ENCODE measurements at regions not wholly inside any gene's neighbourhood (a gene's known extent, or its start where the extent isn't known, plus 50 kb on each side); places are given as distances from the start of the nearest gene placed in this dataset.
A peak's percentile ranks its signal among the peaks of the same experiment; 100 is the strongest.

DNA sequence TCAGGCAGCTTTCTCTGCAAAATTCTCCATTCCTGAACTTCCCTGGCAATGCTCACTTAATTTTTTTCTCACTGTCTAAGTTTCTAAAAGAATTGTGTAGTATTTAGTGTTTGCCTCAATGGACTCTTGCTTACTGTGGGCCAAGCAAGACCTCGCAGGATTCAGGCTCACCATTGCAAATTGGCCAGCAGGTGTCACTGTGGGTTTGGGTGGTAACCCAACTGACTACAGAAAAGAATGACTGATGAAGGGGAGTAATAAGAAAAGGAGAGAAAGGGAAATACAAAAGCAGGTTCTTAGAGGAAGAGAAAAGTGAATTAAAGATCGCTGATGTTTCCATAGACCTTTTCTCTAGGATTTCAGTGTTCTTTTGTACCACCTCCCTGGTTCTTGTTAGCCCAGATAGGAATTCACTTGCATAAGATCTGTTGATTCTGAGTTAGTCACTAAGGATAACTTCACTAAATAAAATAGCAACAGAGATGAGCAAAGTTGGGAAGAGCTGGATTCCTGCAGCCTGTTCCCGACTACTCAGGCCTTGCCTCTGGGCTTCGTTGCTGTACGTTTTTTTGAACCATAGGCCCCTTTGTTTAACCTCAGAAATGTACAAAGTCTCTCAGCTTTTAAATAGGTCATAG is 386.5 kb upstream of the DDHD1 start:
- no peaks in the 10 kb centered on the region for H3K9me3 ChIP-seq (ENCODE audit: control insufficient read depth, insufficient read depth, low read length)
- no peak overlapping the region for H3K4me3 ChIP-seq (ENCODE audit: low read depth, low read length)
- DNase-seq (ENCODE audit: low read depth, low spot score), result peak; percentile 70
- TF ChIP-seq, protein P1, sequence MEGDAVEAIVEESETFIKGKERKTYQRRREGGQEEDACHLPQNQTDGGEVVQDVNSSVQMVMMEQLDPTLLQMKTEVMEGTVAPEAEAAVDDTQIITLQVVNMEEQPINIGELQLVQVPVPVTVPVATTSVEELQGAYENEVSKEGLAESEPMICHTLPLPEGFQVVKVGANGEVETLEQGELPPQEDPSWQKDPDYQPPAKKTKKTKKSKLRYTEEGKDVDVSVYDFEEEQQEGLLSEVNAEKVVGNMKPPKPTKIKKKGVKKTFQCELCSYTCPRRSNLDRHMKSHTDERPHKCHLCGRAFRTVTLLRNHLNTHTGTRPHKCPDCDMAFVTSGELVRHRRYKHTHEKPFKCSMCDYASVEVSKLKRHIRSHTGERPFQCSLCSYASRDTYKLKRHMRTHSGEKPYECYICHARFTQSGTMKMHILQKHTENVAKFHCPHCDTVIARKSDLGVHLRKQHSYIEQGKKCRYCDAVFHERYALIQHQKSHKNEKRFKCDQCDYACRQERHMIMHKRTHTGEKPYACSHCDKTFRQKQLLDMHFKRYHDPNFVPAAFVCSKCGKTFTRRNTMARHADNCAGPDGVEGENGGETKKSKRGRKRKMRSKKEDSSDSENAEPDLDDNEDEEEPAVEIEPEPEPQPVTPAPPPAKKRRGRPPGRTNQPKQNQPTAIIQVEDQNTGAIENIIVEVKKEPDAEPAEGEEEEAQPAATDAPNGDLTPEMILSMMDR (IDR thresholded peaks at IDR 0.05; ENCODE audit: low read depth, low read length), result peak; percentile 92
- no peaks in the 10 kb centered on the region for H3K27me3 ChIP-seq (ENCODE audit: control insufficient read depth, insufficient read depth, low read length)
- ChIA-PET POLR2A (interaction anchor here (1.0 kb wide), 1 partner anchor 38 kb away, joined by 3 read pairs; no protein-coding TSS in a partner anchor), CTCF (interaction anchor here (0.5 to 5.3 kb wide), 37 partner anchors 9 to 1365 kb away, joined by 3 to 68 read pairs (median 4); no protein-coding TSS in a partner anchor)
- no peak overlapping the region for H3K27ac ChIP-seq (ENCODE audit: low read depth, low read length)

- CTCF ChIA-PET, result interaction anchor here (0.6 to 5.3 kb wide), 32 partner anchors 8 to 810 kb away, joined by 3 to 68 read pairs (median 5); no protein-coding TSS in a partner anchor
- Histone ChIP-seq H3K9me3 (ENCODE audit: control insufficient read depth, insufficient read depth, low read length) (no peaks in the 10 kb centered on the region), H3K27ac (ENCODE audit: low read depth, low read length) (peak overlapping the region; percentile 65), H3K27me3 (ENCODE audit: control insufficient read depth, insufficient read depth, low read length) (no peaks in the 10 kb centered on the region), H3K4me3 (ENCODE audit: low read depth, low read length) (no peak overlapping the region)
- POLR2A ChIA-PET, result interaction anchor here (0.6 to 2.4 kb wide), 17 partner anchors 10 to 1469 kb away, joined by 3 to 30 read pairs (median 7); partner anchors contain the start of gene NID2
- TF ChIP-seq, protein P1 (IDR thresholded peaks at IDR 0.05; ENCODE audit: low read depth, low read length), result no peak
- DNase-seq (ENCODE audit: low read depth, low spot score), result peak; percentile 56
Measured at GRCh38 chr14:53538316-53538881, 385.3 kb upstream of the DDHD1 start.

- ChIA-PET POLR2A (interaction anchor here (0.6 to 2.4 kb wide), 18 partner anchors 10 to 1469 kb away, joined by 3 to 30 read pairs (median 6); partner anchors contain the start of gene NID2), CTCF (interaction anchor here (0.6 to 5.3 kb wide), 25 partner anchors 9 to 811 kb away, joined by 3 to 68 read pairs (median 5); no protein-coding TSS in a partner anchor)
- peak; percentile 53 for DNase-seq (ENCODE audit: low read depth, low spot score)
- no peaks in the 10 kb centered on the region for H3K9me3 ChIP-seq (ENCODE audit: control insufficient read depth, insufficient read depth, low read length)
- TF ChIP-seq, protein P1 (IDR thresholded peaks at IDR 0.05; ENCODE audit: low read depth, low read length), result peak; percentile 25; the same call in 1 of the 2 replicates
- peak overlapping the region; percentile 65 for H3K27ac ChIP-seq (ENCODE audit: low read depth, low read length)
- no peaks in the 10 kb centered on the region for H3K27me3 ChIP-seq (ENCODE audit: control insufficient read depth, insufficient read depth, low read length)
- no peak overlapping the region for H3K4me3 ChIP-seq (ENCODE audit: low read depth, low read length)
Measured at GRCh38 chr14:53537422-53538315, 384.5 kb upstream of the DDHD1 start.

- no peak for DNase-seq (ENCODE audit: low read depth, low spot score)
- Histone ChIP-seq H3K27me3 (ENCODE audit: control insufficient read depth, insufficient read depth, low read length) (no peaks in the 10 kb centered on the region), H3K9me3 (ENCODE audit: control insufficient read depth, insufficient read depth, low read length) (no peaks in the 10 kb centered on the region), H3K27ac (ENCODE audit: low read depth, low read length) (no peak overlapping the region), H3K4me3 (ENCODE audit: low read depth, low read length) (no peak overlapping the region)
- TF ChIP-seq, protein P1 (IDR thresholded peaks at IDR 0.05; ENCODE audit: low read depth, low read length), result no peak
- CTCF ChIA-PET, result interaction anchor here (5.3 kb wide), 1 partner anchor 812 kb away, joined by 54 read pairs; no protein-coding TSS in a partner anchor
- POLR2A ChIA-PET, result no interaction called here
Measured at GRCh38 chr14:53536446-53536845, 383.3 kb upstream of the DDHD1 start.
